ENCODE measurements at regions not wholly inside any gene's neighbourhood (a gene's known extent, or its start where the extent isn't known, plus 50 kb on each side); places are given as distances from the start of the nearest gene placed in this dataset.

DNA sequence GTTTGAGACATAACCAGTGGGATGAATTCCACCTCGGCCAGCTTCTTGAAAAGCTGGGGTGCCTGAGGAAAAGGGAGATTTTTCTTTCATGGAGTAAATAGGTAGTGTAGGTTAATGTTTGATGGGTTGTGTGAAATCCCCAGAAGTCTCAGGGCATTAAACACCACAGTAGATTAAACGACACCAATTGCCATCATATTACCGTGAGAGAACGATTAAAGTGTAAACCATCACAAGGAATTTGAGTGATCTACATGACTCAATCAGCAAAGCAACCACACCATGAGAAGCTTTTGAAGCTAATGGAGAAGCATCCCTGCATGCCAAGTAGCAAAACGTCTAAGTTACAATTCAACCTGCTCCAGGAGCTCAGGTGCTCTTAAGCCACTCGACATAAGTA, 322.5 kb upstream of the GATB start:
- Histone ChIP-seq H3K27me3 (ENCODE audit: insufficient read depth, low read length, poor library complexity, severe bottlenecking) (no peaks in the 10 kb centered on the region), H3K4me3 (ENCODE audit: low read length, poor library complexity, severe bottlenecking) (no peak overlapping the region), H2AFZ (ENCODE audit: low read length) (no peak overlapping the region), H3F3A (ENCODE audit: low read depth) (peaks cover 20% of the 10 kb centered on the region), H4K20me1 (ENCODE audit: insufficient read depth, low read length, poor library complexity, severe bottlenecking) (no peaks in the 10 kb centered on the region), H3K9ac (ENCODE audit: low read depth, low read length, poor library complexity, severe bottlenecking) (no peak overlapping the region), H3K79me2 (ENCODE audit: insufficient read depth, low read length) (no peaks in the 10 kb centered on the region), H3K4me2 (ENCODE audit: low read depth, low read length, poor library complexity, severe bottlenecking) (no peak overlapping the region), H3K36me3 (ENCODE audit: insufficient read depth, low read length) (no peaks in the 10 kb centered on the region), H3K4me1 (ENCODE audit: insufficient read depth, low read length, poor library complexity, severe bottlenecking) (peaks cover 57% of the 10 kb centered on the region), H3K9me2 (replicated peaks; ENCODE audit: low read depth, low read length) (no peaks in the 10 kb centered on the region), H3K9me3 (ENCODE audit: insufficient read depth, low read depth, low read length) (no peaks in the 10 kb centered on the region)
- no peak for TF ChIP-seq EZH2phosphoT487 (IDR thresholded peaks at IDR 0.05; ENCODE audit: borderline replicate concordance)
- TF ChIP-seq, protein P1, sequence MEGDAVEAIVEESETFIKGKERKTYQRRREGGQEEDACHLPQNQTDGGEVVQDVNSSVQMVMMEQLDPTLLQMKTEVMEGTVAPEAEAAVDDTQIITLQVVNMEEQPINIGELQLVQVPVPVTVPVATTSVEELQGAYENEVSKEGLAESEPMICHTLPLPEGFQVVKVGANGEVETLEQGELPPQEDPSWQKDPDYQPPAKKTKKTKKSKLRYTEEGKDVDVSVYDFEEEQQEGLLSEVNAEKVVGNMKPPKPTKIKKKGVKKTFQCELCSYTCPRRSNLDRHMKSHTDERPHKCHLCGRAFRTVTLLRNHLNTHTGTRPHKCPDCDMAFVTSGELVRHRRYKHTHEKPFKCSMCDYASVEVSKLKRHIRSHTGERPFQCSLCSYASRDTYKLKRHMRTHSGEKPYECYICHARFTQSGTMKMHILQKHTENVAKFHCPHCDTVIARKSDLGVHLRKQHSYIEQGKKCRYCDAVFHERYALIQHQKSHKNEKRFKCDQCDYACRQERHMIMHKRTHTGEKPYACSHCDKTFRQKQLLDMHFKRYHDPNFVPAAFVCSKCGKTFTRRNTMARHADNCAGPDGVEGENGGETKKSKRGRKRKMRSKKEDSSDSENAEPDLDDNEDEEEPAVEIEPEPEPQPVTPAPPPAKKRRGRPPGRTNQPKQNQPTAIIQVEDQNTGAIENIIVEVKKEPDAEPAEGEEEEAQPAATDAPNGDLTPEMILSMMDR (conservative IDR thresholded peaks at IDR 0.05; ENCODE audit: low read length): no peak

DNA sequence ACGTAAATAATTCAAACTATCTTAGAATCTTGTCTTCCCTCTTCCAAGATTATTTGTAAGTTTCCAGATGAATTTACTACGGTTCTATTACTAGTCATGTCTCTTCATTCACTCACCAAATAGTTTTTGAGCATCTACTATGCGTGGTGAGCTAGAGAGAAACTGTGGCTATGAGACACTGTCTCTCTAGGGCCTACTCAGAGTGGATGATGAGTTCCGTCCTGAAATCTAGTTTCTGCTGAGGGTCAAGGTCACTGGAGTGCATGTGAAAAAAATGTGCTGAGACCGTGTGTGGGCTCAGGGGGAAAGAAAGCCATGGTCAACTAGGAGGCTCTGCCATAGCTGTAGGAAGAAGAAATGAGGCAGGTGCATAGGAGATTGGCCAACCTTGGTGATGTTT, 320.2 kb upstream of the GATB start:
- no peaks in the 10 kb centered on the region for H4K20me1 ChIP-seq (ENCODE audit: insufficient read depth, low read length, poor library complexity, severe bottlenecking)
- H2AFZ ChIP-seq (ENCODE audit: low read length): no peak overlapping the region
- H3K4me1 ChIP-seq (ENCODE audit: insufficient read depth, low read length, poor library complexity, severe bottlenecking): peaks cover 73% of the 10 kb centered on the region
- no peaks in the 10 kb centered on the region for H3K79me2 ChIP-seq (ENCODE audit: insufficient read depth, low read length)
- no peaks in the 10 kb centered on the region for H3K27me3 ChIP-seq (ENCODE audit: insufficient read depth, low read length, poor library complexity, severe bottlenecking)
- peak overlapping the region; percentile 76 for H3K9ac ChIP-seq (ENCODE audit: low read depth, low read length, poor library complexity, severe bottlenecking)
- TF ChIP-seq, protein P1 (conservative IDR thresholded peaks at IDR 0.05; ENCODE audit: low read length): no peak
- TF ChIP-seq EZH2phosphoT487 (IDR thresholded peaks at IDR 0.05; ENCODE audit: borderline replicate concordance): no peak
- H3K4me3 ChIP-seq (ENCODE audit: low read length, poor library complexity, severe bottlenecking): no peak overlapping the region
- no peaks in the 10 kb centered on the region; the same call in 1 of the 2 replicates for H3K9me3 ChIP-seq (ENCODE audit: insufficient read depth, low read depth, low read length)
- peaks cover 20% of the 10 kb centered on the region for H3F3A ChIP-seq (ENCODE audit: low read depth)
- no peaks in the 10 kb centered on the region for H3K9me2 ChIP-seq (replicated peaks; ENCODE audit: low read depth, low read length)
- H3K36me3 ChIP-seq (ENCODE audit: insufficient read depth, low read length): no peaks in the 10 kb centered on the region
- H3K4me2 ChIP-seq (ENCODE audit: low read depth, low read length, poor library complexity, severe bottlenecking): peak overlapping the region; percentile 78

DNA sequence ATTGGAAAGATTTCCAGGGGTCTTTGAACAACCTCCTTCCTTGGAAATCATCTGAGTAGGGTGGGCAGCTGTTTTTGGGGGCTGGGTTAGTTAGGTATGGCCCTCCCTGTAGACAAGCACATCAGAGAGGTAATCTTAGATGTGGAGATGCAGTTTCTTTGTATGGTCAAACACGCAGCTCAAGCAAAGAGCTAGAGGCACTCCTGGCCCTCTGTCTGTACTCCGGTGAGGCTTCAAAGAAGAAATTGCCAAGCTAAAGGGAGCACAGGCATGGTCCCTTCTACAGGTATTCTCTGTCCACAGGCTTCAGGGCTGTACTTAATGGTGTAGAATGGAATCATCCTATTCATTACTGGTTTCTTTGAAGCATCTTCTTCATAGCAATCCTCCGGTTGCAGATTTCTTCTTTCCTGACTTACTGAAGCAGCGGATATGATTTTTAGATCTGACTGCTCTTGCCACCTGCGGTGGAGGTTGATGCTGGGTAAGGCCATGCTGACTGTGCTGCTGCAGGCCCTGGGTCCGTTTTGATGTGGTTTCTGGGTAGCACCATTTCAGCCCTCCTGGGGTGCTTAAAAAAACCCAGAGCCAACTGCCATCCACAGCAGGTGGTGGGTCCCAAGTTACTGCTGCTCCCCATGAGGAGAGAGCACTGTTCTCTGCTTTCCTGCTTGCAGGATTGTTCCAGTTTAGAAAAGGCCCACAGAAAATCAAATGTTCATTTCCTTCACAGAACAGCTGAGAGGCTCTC, 318.9 kb upstream of the GATB start:
- H3K9me3 ChIP-seq (ENCODE audit: insufficient read depth, low read depth, low read length): no peaks in the 10 kb centered on the region; the same call in 1 of the 2 replicates
- H3K4me1 ChIP-seq (ENCODE audit: insufficient read depth, low read length, poor library complexity, severe bottlenecking): peaks cover 74% of the 10 kb centered on the region
- H3K4me2 ChIP-seq (ENCODE audit: low read depth, low read length, poor library complexity, severe bottlenecking): peak overlapping the region; percentile 78

More for the DNA sequence above, 318.9 kb upstream of the GATB start:
- H3K4me3 ChIP-seq (ENCODE audit: low read length, poor library complexity, severe bottlenecking): peak overlapping the region; percentile 62
- H3K27me3 ChIP-seq (ENCODE audit: insufficient read depth, low read length, poor library complexity, severe bottlenecking): no peaks in the 10 kb centered on the region
- H3F3A ChIP-seq (ENCODE audit: low read depth): peaks cover 20% of the 10 kb centered on the region
- no peaks in the 10 kb centered on the region for H3K9me2 ChIP-seq (replicated peaks; ENCODE audit: low read depth, low read length)
- TF ChIP-seq EZH2phosphoT487 (IDR thresholded peaks at IDR 0.05; ENCODE audit: borderline replicate concordance): no peak
- TF ChIP-seq, protein P1 (conservative IDR thresholded peaks at IDR 0.05; ENCODE audit: low read length): no peak
- no peaks in the 10 kb centered on the region for H4K20me1 ChIP-seq (ENCODE audit: insufficient read depth, low read length, poor library complexity, severe bottlenecking)
- no peak overlapping the region for H2AFZ ChIP-seq (ENCODE audit: low read length)
- H3K79me2 ChIP-seq (ENCODE audit: insufficient read depth, low read length): no peaks in the 10 kb centered on the region
- peak overlapping the region; percentile 79 for H3K9ac ChIP-seq (ENCODE audit: low read depth, low read length, poor library complexity, severe bottlenecking)
- H3K36me3 ChIP-seq (ENCODE audit: insufficient read depth, low read length): no peaks in the 10 kb centered on the region

Measured in Loucy (cell line).